ENCODE measurements at regions not wholly inside any gene's neighbourhood (a gene's known extent, or its start where the extent isn't known, plus 50 kb on each side); places are given as distances from the start of the nearest gene placed in this dataset.
"Not testable (repeated sequence)": the region's sequence is repeated elsewhere in the genome, so short reads cannot be mapped to it uniquely, and the experiment has no call there.

DNA sequence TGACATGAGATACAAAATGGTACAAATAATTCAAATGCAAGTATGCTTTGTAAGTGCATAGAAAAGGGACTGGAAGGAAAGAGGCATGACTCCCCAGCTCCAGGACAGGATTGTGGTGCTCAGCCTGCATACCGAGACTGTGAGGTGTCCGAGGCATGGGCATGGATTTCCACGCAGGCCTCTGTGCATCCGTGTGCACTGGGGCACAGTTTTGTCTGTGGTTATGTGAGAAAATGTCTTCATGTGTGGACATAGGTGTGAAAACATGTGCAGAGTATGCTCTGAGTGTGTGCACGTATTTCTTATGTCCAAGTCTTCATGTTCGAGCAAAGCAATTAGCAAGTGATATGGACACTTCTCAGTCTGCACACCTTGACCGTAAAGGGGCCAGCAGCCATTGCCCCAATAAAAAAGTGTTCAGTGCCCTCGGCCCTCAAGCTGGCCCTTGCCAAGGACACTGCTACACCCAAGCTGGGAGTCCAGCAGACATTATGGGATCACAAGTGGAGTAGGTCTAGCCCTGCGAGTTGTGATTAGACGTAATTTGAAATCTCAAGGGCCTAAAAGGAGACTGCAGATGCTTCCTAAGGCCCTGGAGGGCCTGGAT, 120.7 kb downstream of the CYP26B1 start:
- Histone ChIP-seq H3K4me1 (peaks cover under 1% of the 10 kb centered on the region), H3K27me3 (no peaks in the 10 kb centered on the region), H3K4me3 (no peak overlapping the region), H3K27ac (no peak overlapping the region), H3K36me3 (no peaks in the 10 kb centered on the region), H3K9me3 (no peaks in the 10 kb centered on the region)
- TF ChIP-seq POLR2A (IDR thresholded peaks at IDR 0.05) = no peak
- TF ChIP-seq POLR2AphosphoS5 (IDR thresholded peaks at IDR 0.05) = no peak
- TF ChIP-seq EP300 (IDR thresholded peaks at IDR 0.05) = no peak
- TF ChIP-seq, protein P1, sequence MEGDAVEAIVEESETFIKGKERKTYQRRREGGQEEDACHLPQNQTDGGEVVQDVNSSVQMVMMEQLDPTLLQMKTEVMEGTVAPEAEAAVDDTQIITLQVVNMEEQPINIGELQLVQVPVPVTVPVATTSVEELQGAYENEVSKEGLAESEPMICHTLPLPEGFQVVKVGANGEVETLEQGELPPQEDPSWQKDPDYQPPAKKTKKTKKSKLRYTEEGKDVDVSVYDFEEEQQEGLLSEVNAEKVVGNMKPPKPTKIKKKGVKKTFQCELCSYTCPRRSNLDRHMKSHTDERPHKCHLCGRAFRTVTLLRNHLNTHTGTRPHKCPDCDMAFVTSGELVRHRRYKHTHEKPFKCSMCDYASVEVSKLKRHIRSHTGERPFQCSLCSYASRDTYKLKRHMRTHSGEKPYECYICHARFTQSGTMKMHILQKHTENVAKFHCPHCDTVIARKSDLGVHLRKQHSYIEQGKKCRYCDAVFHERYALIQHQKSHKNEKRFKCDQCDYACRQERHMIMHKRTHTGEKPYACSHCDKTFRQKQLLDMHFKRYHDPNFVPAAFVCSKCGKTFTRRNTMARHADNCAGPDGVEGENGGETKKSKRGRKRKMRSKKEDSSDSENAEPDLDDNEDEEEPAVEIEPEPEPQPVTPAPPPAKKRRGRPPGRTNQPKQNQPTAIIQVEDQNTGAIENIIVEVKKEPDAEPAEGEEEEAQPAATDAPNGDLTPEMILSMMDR (IDR thresholded peaks at IDR 0.05) = no peak
- WGBS = 89% methylated on average over 9 of the region's 10 CpGs
- peak in 1 of 2 donors; percentile 44 for DNase-seq (ENCODE audit: low spot score in 2 of 2)

DNA sequence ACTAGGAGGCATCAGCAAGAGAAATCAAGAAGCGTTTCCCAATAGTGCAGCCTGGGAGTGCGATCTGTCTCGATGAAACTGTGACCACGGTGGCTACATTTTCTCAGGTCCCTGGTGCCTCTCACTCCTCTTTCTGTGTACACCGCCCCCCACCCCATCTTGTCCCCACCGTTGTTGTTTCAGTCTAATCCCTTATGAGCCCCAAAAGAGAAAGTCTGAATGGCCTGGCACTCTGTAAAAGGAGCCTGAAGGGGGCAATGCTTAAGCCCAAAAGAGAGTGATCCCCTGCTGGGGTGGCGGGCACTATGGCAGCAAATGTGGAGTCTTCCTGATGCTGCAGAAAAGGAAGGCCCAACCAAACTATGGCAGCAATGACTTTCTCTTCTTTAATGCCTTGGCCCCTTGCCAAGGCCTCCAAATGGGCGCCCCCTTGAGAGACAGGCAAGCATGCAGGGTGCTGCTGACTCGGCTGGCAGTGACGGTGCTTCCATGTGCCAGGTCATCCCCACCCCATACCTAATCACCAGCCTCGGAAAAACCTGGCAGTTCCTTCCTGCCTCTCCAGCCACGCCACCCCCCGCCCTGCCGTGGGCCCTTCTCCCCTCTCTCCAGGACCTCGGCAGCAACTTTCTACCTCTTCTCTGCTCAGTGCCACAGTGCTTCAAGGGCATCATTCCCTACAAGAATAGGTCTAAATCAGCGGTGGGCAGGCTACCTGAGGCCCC, 123.0 kb downstream of the CYP26B1 start:
- Histone ChIP-seq H3K9me3 (no peaks in the 10 kb centered on the region), H3K36me3 (no peaks in the 10 kb centered on the region), H3K27me3 (no peaks in the 10 kb centered on the region), H3K4me3 (no peak overlapping the region), H3K4me1 (no peaks in the 10 kb centered on the region), H3K27ac (no peak overlapping the region)
- peak; percentile 46 to 67 for DNase-seq (ENCODE audit: low spot score in 2 of 2)
- TF ChIP-seq EP300 (IDR thresholded peaks at IDR 0.05) (no peak), POLR2A (IDR thresholded peaks at IDR 0.05) (no peak), POLR2AphosphoS5 (IDR thresholded peaks at IDR 0.05) (no peak)
- TF ChIP-seq, protein P1 (IDR thresholded peaks at IDR 0.05) = no peak
- WGBS = 73% methylated on average over 16 of the region's 16 CpGs

DNA sequence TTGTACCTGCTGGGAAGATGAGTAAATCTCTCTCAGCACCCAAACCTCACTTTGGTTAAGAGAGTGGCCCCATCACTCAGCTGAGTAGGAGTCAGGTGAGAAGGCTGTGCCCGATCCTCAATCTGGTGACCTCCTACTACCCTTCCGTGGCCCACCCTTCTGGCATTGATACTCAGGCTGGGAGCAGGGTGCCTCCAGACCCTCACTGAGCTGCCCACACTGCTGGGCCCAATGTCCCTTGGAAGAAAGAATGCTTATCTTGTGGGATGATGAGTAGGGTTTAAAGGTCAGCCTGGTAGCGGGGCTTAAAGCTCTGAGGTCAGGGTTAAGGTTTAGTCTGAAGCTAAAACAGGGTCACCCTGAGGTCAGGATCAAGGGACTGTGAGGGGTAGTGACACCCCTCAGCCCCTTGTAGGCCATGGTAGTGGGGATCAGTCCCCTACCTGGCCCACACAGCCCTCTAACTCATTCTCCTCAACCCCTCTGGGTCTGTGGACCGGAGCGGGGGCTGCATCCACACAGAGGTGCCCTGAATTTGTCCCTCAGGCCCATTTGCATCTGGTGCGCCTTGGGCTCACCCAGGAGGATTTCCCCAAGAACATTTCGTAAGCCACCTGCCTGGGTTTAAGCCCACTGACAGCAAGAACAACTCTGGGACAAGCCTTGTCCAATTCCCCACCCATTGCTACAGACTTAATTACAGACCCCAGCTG, 123.8 kb downstream of the CYP26B1 start:
- Histone ChIP-seq H3K36me3 (no peaks in the 10 kb centered on the region), H3K4me3 (no peak overlapping the region), H3K27me3 (no peaks in the 10 kb centered on the region), H3K27ac (no peak overlapping the region), H3K9me3 (no peaks in the 10 kb centered on the region), H3K4me1 (no peaks in the 10 kb centered on the region)
- peak; percentile 20 to 61 for DNase-seq (ENCODE audit: low spot score in 2 of 2)
- 100% methylated on average over 5 of the region's 7 CpGs for WGBS
- no peak for TF ChIP-seq POLR2A (IDR thresholded peaks at IDR 0.05)
- no peak for TF ChIP-seq EP300 (IDR thresholded peaks at IDR 0.05)
- TF ChIP-seq, protein P1 (IDR thresholded peaks at IDR 0.05) = no peak
- no peak for TF ChIP-seq POLR2AphosphoS5 (IDR thresholded peaks at IDR 0.05)

DNA sequence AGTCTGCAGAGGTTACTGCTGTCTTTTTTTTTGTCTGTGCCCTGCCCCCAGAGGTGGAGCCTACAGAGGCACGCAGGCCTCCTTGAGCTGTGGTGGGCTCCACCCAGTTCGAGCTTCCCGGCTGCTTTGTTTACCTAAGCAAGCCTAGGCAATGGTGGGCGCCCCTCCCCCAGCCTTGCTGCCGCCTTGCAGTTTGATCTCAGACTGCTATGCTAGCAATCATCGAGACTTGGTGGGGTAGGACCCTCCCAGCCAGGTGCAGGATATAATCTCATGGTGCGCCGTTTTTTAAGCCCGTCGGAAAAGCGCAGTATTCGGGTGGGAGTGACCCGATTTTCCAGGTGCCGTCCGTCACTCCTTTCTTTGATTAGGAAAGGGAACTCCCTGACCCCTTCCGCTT, 126.3 kb downstream of the CYP26B1 start:
- 87% methylated on average over 15 of the region's 16 CpGs for WGBS
- H3K27ac ChIP-seq, H3K27me3 ChIP-seq, H3K36me3 ChIP-seq, H3K4me3 ChIP-seq, H3K4me1 ChIP-seq, H3K9me3 ChIP-seq: not testable (repeated sequence)
- DNase-seq (ENCODE audit: low spot score in 2 of 2) = peak; percentile 26 to 57

DNA sequence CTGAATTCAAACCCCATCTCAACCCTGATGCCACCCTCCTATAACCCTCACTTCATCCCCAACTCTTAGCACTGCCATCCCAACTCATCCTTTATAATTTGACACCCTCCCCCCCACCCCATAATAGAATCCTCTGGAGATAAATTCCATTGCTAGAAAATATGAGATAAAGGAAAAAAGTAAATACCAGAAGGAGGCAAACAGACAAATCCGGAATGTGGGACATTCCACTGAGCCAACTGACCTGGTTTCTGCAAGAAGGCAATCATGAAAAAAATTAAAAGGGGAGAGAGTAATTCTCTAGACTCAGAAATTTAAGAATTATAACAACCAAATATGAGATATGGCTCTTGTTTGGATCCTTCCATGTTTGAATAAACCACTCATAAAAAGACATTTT, 132.4 kb downstream of the CYP26B1 start:
- peaks cover 7% of the 10 kb centered on the region for H3K27me3 ChIP-seq
- H3K36me3 ChIP-seq = no peaks in the 10 kb centered on the region
- no peak for TF ChIP-seq POLR2AphosphoS5 (IDR thresholded peaks at IDR 0.05)
- TF ChIP-seq, protein P1 (IDR thresholded peaks at IDR 0.05) = no peak
- TF ChIP-seq EP300 (IDR thresholded peaks at IDR 0.05) = no peak
- no peak for TF ChIP-seq POLR2A (IDR thresholded peaks at IDR 0.05)
- H3K27ac ChIP-seq = no peak overlapping the region
- no peaks in the 10 kb centered on the region for H3K9me3 ChIP-seq
- H3K4me3 ChIP-seq = no peak overlapping the region
- DNase-seq (ENCODE audit: low spot score in 2 of 2) = no peak
- no peaks in the 10 kb centered on the region for H3K4me1 ChIP-seq
- 61% methylated on average over 1 of the region's 1 CpG for WGBS
